ENCODE measurements at regions not wholly inside any gene's neighbourhood (a gene's known extent, or its start where the extent isn't known, plus 50 kb on each side); places are given as distances from the start of the nearest gene placed in this dataset.
"Not testable (repeated sequence)": the region's sequence is repeated elsewhere in the genome, so short reads cannot be mapped to it uniquely, and the experiment has no call there.

GRCh38 chr11:128156486-128156885 is 430.9 kb downstream of the ETS1 start:
- DNase-seq (ENCODE audit: low spot score) = no peak

- no peak for DNase-seq (ENCODE audit: low spot score)
Measured at GRCh38 chr11:128155590-128155989, 431.8 kb downstream of the ETS1 start.

GRCh38 chr11:128153697-128154048 is 433.7 kb downstream of the ETS1 start:
- no peak for DNase-seq (ENCODE audit: low spot score)

GRCh38 chr11:128152796-128153696 is 434.3 kb downstream of the ETS1 start:
- no peak for DNase-seq (ENCODE audit: low spot score)

- no peak for DNase-seq (ENCODE audit: low spot score)
Measured at GRCh38 chr11:128151780-128152179, 435.6 kb downstream of the ETS1 start.

- DNase-seq (ENCODE audit: low spot score) = no peak
Measured at GRCh38 chr11:128151338-128151737, 436.0 kb downstream of the ETS1 start.

- no peak for DNase-seq (ENCODE audit: low spot score)
Measured at GRCh38 chr11:128148208-128148607, 439.1 kb downstream of the ETS1 start.

- DNase-seq (ENCODE audit: low spot score) = no peak
Measured at GRCh38 chr11:128146926-128147605, 440.3 kb downstream of the ETS1 start.

- not testable (repeated sequence) for DNase-seq (ENCODE audit: low spot score)
Measured at GRCh38 chr11:128140293-128140692, 447.1 kb downstream of the ETS1 start.

GRCh38 chr11:128135451-128135850 is 451.9 kb downstream of the ETS1 start:
- DNase-seq (ENCODE audit: low spot score) = peak; percentile 2

- DNase-seq (ENCODE audit: low spot score) = no peak
Measured at GRCh38 chr11:128133501-128133900, 453.9 kb downstream of the ETS1 start.

- DNase-seq (ENCODE audit: low spot score) = no peak
Measured at GRCh38 chr11:128130052-128130451, 457.3 kb downstream of the ETS1 start.

- no peak for DNase-seq (ENCODE audit: low spot score)
Measured at GRCh38 chr11:128125723-128126122, 461.6 kb downstream of the ETS1 start.

GRCh38 chr11:128116885-128117284 is 470.5 kb downstream of the ETS1 start:
- no peak for DNase-seq (ENCODE audit: low spot score)

GRCh38 chr11:128116447-128116846 is 470.9 kb downstream of the ETS1 start:
- DNase-seq (ENCODE audit: low spot score) = no peak

- no peak for DNase-seq (ENCODE audit: low spot score)
Measured at GRCh38 chr11:128105950-128106349, 481.4 kb downstream of the ETS1 start.

- no peak for DNase-seq (ENCODE audit: low spot score)
Measured at GRCh38 chr11:128105511-128105910, 481.8 kb downstream of the ETS1 start.

GRCh38 chr11:128103278-128103873 is 484.0 kb downstream of the ETS1 start:
- DNase-seq (ENCODE audit: low spot score) = no peak

GRCh38 chr11:128098781-128099180 is 488.6 kb downstream of the ETS1 start:
- no peak for DNase-seq (ENCODE audit: low spot score)

- DNase-seq (ENCODE audit: low spot score) = peak; percentile 32
Measured at GRCh38 chr11:128095466-128095981, 491.8 kb downstream of the ETS1 start.

- no peak for DNase-seq (ENCODE audit: low spot score)
Measured at GRCh38 chr11:128093689-128094088, 493.7 kb downstream of the ETS1 start.

GRCh38 chr11:128089962-128090361 is 497.4 kb downstream of the ETS1 start:
- DNase-seq (ENCODE audit: low spot score) = no peak

- no peak for DNase-seq (ENCODE audit: low spot score)
Measured at GRCh38 chr11:128086794-128087193, 500.6 kb downstream of the ETS1 start.

Data from SW480 (cell line).